CD8-positive, alpha-beta memory T cell (primary cell): ENCODE measurements at regions not wholly inside any gene's neighbourhood (a gene's known extent, or its start where the extent isn't known, plus 50 kb on each side); places are given as distances from the start of the nearest gene placed in this dataset.

Experiments used
- CTCF ChIA-PET: fragments of 350-600 bp; sonication (Branson Sonifier 250); formaldehyde crosslinking; loops from one replicate; lab custom pipeline; 2021; ENCODE audit warnings: antibody characterized with exemption; lab: Charles Lee
- POLR2A ChIA-PET: fragments of 350-600 bp; sonication (Branson Sonifier 250); formaldehyde crosslinking; loops from one replicate; lab custom pipeline; 2021; ENCODE audit warnings: antibody characterized with exemption; lab: Charles Lee
- DNase-seq, 5 donors: peaks; one replicate each; pipeline versions ENCODE4 v3.0.0 to v3.0.0-alpha.2; 2020 to 2022; ENCODE audit warnings: mixed read lengths in 1 of 5
- H3K27ac ChIP-seq: one replicate; pipeline ENCODE4 v1.7.0; 2013; ENCODE audit warnings: low read depth, mild to moderate bottlenecking, low read length, moderate library complexity
- H3K27me3 ChIP-seq: 2 replicates; pipeline ENCODE4 v1.7.0; 2013; ENCODE audit warnings: low read length, mild to moderate bottlenecking; ENCODE audit not compliant: insufficient read depth, poor library complexity, severe bottlenecking
- H3K36me3 ChIP-seq: 2 replicates; pipeline ENCODE4 v1.7.0; 2013; ENCODE audit warnings: mild to moderate bottlenecking, low read length, moderate library complexity; ENCODE audit not compliant: insufficient read depth
- H3K4me1 ChIP-seq: 2 replicates; pipeline ENCODE4 v1.7.0; 2013; ENCODE audit warnings: mild to moderate bottlenecking, low read length, moderate library complexity; ENCODE audit not compliant: insufficient read depth
- H3K4me3 ChIP-seq: 2 replicates; pipeline ENCODE4 v1.7.0; 2013; ENCODE audit warnings: mild to moderate bottlenecking, low read length
- H3K9me3 ChIP-seq: 2 replicates; pipeline ENCODE4 v1.7.0; 2013; ENCODE audit warnings: mild to moderate bottlenecking, low read length
- H3K27ac Mint-ChIP-seq, 8 donors: one replicate each; pipeline ENCODE4 v1.8.0; 2020 to 2021; ENCODE audit warnings: mixed read lengths in 8 of 8, mild to moderate bottlenecking in 6 of 8, inconsistent platforms in 3 of 8, moderate library complexity in 3 of 8
- H3K27me3 Mint-ChIP-seq, 2 donors: one replicate each; pipeline ENCODE4 v1.8.0; 2020 to 2021; ENCODE audit warnings: mixed read lengths in 2 of 2, mild to moderate bottlenecking in 1 of 2, moderate library complexity in 1 of 2
- H3K36me3 Mint-ChIP-seq, 3 donors: one replicate each; pipeline ENCODE4 v1.8.0; 2020 to 2021; ENCODE audit warnings: mixed read lengths in 3 of 3, inconsistent platforms in 1 of 3, mild to moderate bottlenecking in 1 of 3
- H3K4me1 Mint-ChIP-seq, 3 donors: one replicate each; pipeline ENCODE4 v1.8.0; 2020 to 2021; ENCODE audit warnings: mixed read lengths in 3 of 3, inconsistent platforms in 1 of 3, mild to moderate bottlenecking in 1 of 3
- H3K4me3 Mint-ChIP-seq, 7 donors: one replicate each; pipeline ENCODE4 v1.8.0; 2020 to 2021; ENCODE audit warnings: mixed read lengths in 7 of 7, mild to moderate bottlenecking in 6 of 7, moderate library complexity in 4 of 7, inconsistent platforms in 2 of 7
- H3K9me3 Mint-ChIP-seq, 5 donors: one replicate each; pipeline ENCODE4 v1.8.0; 2020 to 2022; ENCODE audit warnings: mixed read lengths in 5 of 5, mild to moderate bottlenecking in 3 of 5, moderate library complexity in 2 of 5, inconsistent platforms in 1 of 5

DNA sequence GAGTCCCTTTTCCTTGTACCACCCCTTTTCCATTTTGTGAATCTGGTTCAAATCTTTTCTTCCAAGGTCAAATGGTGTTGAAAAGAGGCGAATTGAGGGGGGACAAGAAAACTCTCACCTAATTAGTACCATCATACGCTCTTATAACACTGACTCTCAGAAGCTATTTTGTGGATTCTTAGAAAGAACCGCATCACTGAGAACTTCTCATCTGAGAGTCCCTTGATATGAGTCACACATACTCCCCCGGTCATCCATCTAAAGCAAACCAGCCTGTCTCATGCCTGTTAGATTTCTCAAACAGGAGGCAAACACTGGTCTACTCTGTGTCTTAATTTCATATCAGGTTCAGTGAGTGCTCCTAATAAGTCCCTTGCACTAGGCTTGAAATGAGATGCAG lies 76.5 kb upstream of the SPRED1 start:
- Histone ChIP-seq H3K4me1 (no peaks in the 10 kb centered on the region), H3K27ac (no peak overlapping the region), H3K4me3 (no peak overlapping the region), H3K36me3 (no peaks in the 10 kb centered on the region), H3K27me3 (peaks cover 3% of the 10 kb centered on the region), H3K9me3 (no peaks in the 10 kb centered on the region)
- ChIA-PET POLR2A (no interaction called here), CTCF (no interaction called here)
- Mint-ChIP-seq H3K4me1 (no peaks in the 10 kb centered on the region), H3K9me3 (peaks cover 0 to 2% (median 0%) of the 10 kb centered on the region in 5 donors), H3K27me3 (peaks cover 15 to 66% of the 10 kb centered on the region in 2 donors), H3K27ac (no peak overlapping the region), H3K36me3 (no peaks in the 10 kb centered on the region), H3K4me3 (no peak overlapping the region)
- DNase-seq: no peak

GRCh38 chr15:38176691-38177090 lies 75.9 kb upstream of the SPRED1 start:
- H3K4me1 Mint-ChIP-seq: no peaks in the 10 kb centered on the region
- no peak overlapping the region for H3K4me3 Mint-ChIP-seq
- H3K27ac ChIP-seq: no peak overlapping the region
- H3K4me1 ChIP-seq: no peaks in the 10 kb centered on the region
- H3K9me3 ChIP-seq: no peaks in the 10 kb centered on the region
- H3K27me3 ChIP-seq: peaks cover 3% of the 10 kb centered on the region
- no peak overlapping the region for H3K27ac Mint-ChIP-seq
- H3K4me3 ChIP-seq: no peak overlapping the region
- DNase-seq: no peak
- H3K36me3 ChIP-seq: no peaks in the 10 kb centered on the region
- H3K27me3 Mint-ChIP-seq: peaks cover 14 to 62% of the 10 kb centered on the region in 2 donors
- ChIA-PET CTCF (no interaction called here), POLR2A (no interaction called here)
- H3K36me3 Mint-ChIP-seq: no peaks in the 10 kb centered on the region
- H3K9me3 Mint-ChIP-seq: peaks cover 0 to 2% (median 0%) of the 10 kb centered on the region in 5 donors

DNA sequence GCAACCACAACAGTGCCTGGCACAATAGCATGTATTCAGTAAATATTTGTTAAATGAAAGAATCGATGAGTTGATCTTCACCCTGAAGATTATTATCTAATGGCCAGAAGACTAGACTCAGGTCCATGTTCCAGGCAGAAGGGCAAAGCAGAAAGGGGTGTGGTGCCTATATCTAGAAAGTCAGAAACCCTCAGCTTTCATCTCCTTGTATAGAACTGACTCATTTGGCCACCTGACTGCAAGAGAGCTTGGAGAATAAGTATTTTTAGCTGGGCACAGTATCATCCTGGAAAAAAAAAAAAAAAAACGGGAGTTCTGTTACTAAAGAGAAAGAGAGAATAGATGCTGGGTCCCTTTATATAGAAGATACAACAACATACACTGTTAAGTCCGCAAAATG lies 69.7 kb upstream of the SPRED1 start:
- H3K4me1 Mint-ChIP-seq: no peaks in the 10 kb centered on the region
- no peaks in the 10 kb centered on the region for H3K36me3 Mint-ChIP-seq
- no peak overlapping the region for H3K27ac ChIP-seq
- DNase-seq: no peak
- H3K4me1 ChIP-seq: no peaks in the 10 kb centered on the region
- H3K4me3 ChIP-seq: no peak overlapping the region
- no peak overlapping the region for H3K4me3 Mint-ChIP-seq
- H3K27me3 Mint-ChIP-seq: peaks cover 5 to 29% of the 10 kb centered on the region in 2 donors
- H3K27me3 ChIP-seq: no peaks in the 10 kb centered on the region
- peaks cover 0 to 3% (median 0%) of the 10 kb centered on the region in 5 donors for H3K9me3 Mint-ChIP-seq
- H3K9me3 ChIP-seq: no peaks in the 10 kb centered on the region
- ChIA-PET CTCF (no interaction called here), POLR2A (no interaction called here)
- H3K36me3 ChIP-seq: no peaks in the 10 kb centered on the region
- no peak overlapping the region for H3K27ac Mint-ChIP-seq

GRCh38 chr15:38186507-38186906 lies 66.1 kb upstream of the SPRED1 start:
- Mint-ChIP-seq H3K27ac (no peak overlapping the region), H3K9me3 (peaks cover 0 to 3% (median 0%) of the 10 kb centered on the region in 5 donors), H3K4me3 (no peak overlapping the region), H3K4me1 (no peaks in the 10 kb centered on the region), H3K36me3 (no peaks in the 10 kb centered on the region), H3K27me3 (peaks cover 2 to 25% of the 10 kb centered on the region in 2 donors)
- Histone ChIP-seq H3K36me3 (no peaks in the 10 kb centered on the region), H3K9me3 (no peaks in the 10 kb centered on the region), H3K4me3 (no peak overlapping the region), H3K27ac (no peak overlapping the region), H3K4me1 (no peaks in the 10 kb centered on the region), H3K27me3 (no peaks in the 10 kb centered on the region)
- DNase-seq: no peak
- CTCF ChIA-PET: no interaction called here
- POLR2A ChIA-PET: no interaction called here

DNA sequence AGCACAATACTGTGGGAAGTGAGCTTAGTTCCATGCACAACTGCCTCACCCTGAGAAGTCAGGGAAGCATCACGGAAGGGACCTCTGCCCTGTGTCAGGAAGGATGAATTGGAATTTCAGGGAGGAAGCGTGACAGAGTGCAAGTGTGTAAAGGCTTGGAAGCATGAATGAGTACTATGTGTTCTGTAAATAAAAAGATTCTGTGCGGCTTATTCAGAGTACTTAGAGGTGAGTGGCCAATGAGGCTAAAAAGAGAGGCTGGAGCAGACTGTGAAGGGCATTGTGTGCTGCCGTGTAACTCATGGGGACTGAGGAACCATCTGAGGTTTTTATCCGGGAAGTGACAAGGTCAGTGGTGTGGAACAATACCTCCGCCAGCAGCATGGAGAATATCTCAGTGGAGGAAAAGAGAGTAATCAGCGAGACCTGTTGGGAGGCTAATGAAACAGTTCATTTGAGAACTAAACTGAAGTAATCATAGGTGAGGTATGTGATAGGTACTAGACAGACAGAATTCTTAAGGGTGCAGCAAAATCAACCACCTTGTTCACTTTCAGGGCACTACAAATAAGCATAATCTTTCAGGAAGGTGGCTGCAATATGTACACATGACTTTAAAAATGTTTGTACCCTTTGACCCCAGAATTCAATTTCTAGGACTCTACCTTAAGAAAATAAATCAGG lies 64.9 kb upstream of the SPRED1 start:
- Histone ChIP-seq H3K4me1 (no peaks in the 10 kb centered on the region), H3K27me3 (no peaks in the 10 kb centered on the region), H3K4me3 (no peak overlapping the region), H3K36me3 (no peaks in the 10 kb centered on the region), H3K9me3 (no peaks in the 10 kb centered on the region), H3K27ac (no peak overlapping the region)
- Mint-ChIP-seq H3K4me3 (no peak overlapping the region), H3K27me3 (peaks cover 2 to 30% of the 10 kb centered on the region in 2 donors), H3K9me3 (peaks cover 0 to 3% (median 0%) of the 10 kb centered on the region in 5 donors), H3K4me1 (no peaks in the 10 kb centered on the region), H3K36me3 (no peaks in the 10 kb centered on the region), H3K27ac (no peak overlapping the region)
- ChIA-PET POLR2A (no interaction called here), CTCF (no interaction called here)
- no peak for DNase-seq

GRCh38 chr15:38189671-38190295 lies 62.9 kb upstream of the SPRED1 start:
- H3K9me3 Mint-ChIP-seq: no peaks in the 10 kb centered on the region
- no peak overlapping the region for H3K4me3 ChIP-seq
- no peak overlapping the region for H3K27ac Mint-ChIP-seq
- no peak overlapping the region for H3K4me3 Mint-ChIP-seq
- H3K27me3 Mint-ChIP-seq: peaks cover 0 to 22% of the 10 kb centered on the region in 2 donors
- no peaks in the 10 kb centered on the region for H3K27me3 ChIP-seq
- H3K9me3 ChIP-seq: no peaks in the 10 kb centered on the region
- no peak overlapping the region for H3K27ac ChIP-seq
- POLR2A ChIA-PET: no interaction called here
- no peaks in the 10 kb centered on the region for H3K4me1 ChIP-seq
- no peaks in the 10 kb centered on the region for H3K36me3 ChIP-seq
- no peak for DNase-seq
- H3K36me3 Mint-ChIP-seq: no peaks in the 10 kb centered on the region
- CTCF ChIA-PET: no interaction called here
- H3K4me1 Mint-ChIP-seq: no peaks in the 10 kb centered on the region

- Mint-ChIP-seq H3K27me3 (peaks cover 0 to 26% of the 10 kb centered on the region in 2 donors), H3K36me3 (no peaks in the 10 kb centered on the region), H3K9me3 (no peaks in the 10 kb centered on the region), H3K4me3 (no peak overlapping the region), H3K27ac (no peak overlapping the region), H3K4me1 (no peaks in the 10 kb centered on the region)
- no peaks in the 10 kb centered on the region for H3K4me1 ChIP-seq
- H3K27ac ChIP-seq: no peak overlapping the region
- no peaks in the 10 kb centered on the region for H3K36me3 ChIP-seq
- CTCF ChIA-PET: no interaction called here
- no peaks in the 10 kb centered on the region for H3K27me3 ChIP-seq
- no peak for DNase-seq
- no peak overlapping the region for H3K4me3 ChIP-seq
- POLR2A ChIA-PET: no interaction called here
- no peaks in the 10 kb centered on the region for H3K9me3 ChIP-seq
Measured at GRCh38 chr15:38190501-38190900, 62.1 kb upstream of the SPRED1 start.

- Histone ChIP-seq H3K9me3 (no peaks in the 10 kb centered on the region), H3K36me3 (no peaks in the 10 kb centered on the region), H3K27ac (no peak overlapping the region), H3K4me3 (no peak overlapping the region), H3K27me3 (no peaks in the 10 kb centered on the region), H3K4me1 (no peaks in the 10 kb centered on the region)
- ChIA-PET CTCF (no interaction called here), POLR2A (no interaction called here)
- DNase-seq: no peak
- H3K36me3 Mint-ChIP-seq: no peaks in the 10 kb centered on the region
- H3K4me1 Mint-ChIP-seq: no peaks in the 10 kb centered on the region
- no peak overlapping the region for H3K27ac Mint-ChIP-seq
- H3K27me3 Mint-ChIP-seq: peaks cover 2 to 38% of the 10 kb centered on the region in 2 donors
- no peak overlapping the region for H3K4me3 Mint-ChIP-seq
- no peaks in the 10 kb centered on the region for H3K9me3 Mint-ChIP-seq
Measured at GRCh38 chr15:38192496-38192895, 60.1 kb upstream of the SPRED1 start.
